Trophoblast cell (in vitro differentiated cells and primary cell): ENCODE measurements at regions not wholly inside any gene's neighbourhood (a gene's known extent, or its start where the extent isn't known, plus 50 kb on each side); places are given as distances from the start of the nearest gene placed in this dataset.

Source experiments
- DNase-seq, 2 donors: peaks; one replicate each; pipeline ENCODE4 v3.0.0-alpha.2; 2016
- H2AFZ ChIP-seq: 2 replicates; pipeline ENCODE4 v1.6.1; 2013; ENCODE audit warnings: low read length, moderate library complexity, mild to moderate bottlenecking; ENCODE audit not compliant: insufficient read depth, poor library complexity
- H2AK5ac ChIP-seq: 2 replicates; pipeline ENCODE4 v1.6.1; 2013; ENCODE audit warnings: mild to moderate bottlenecking, low read length
- H2BK120ac ChIP-seq: 2 replicates; pipeline ENCODE4 v1.6.1; 2013; ENCODE audit warnings: low read length, mild to moderate bottlenecking, moderate library complexity; ENCODE audit not compliant: insufficient read depth, poor library complexity
- H2BK12ac ChIP-seq: 2 replicates; pipeline ENCODE4 v1.6.1; 2013; ENCODE audit warnings: mild to moderate bottlenecking, low read length, moderate library complexity
- H2BK5ac ChIP-seq: 2 replicates; pipeline ENCODE4 v1.6.1; 2013; ENCODE audit warnings: low read length, low read depth, moderate library complexity, mild to moderate bottlenecking; ENCODE audit not compliant: poor library complexity
- H3K14ac ChIP-seq: 2 replicates; pipeline ENCODE4 v1.6.1; 2013; ENCODE audit warnings: mild to moderate bottlenecking, low read length
- H3K18ac ChIP-seq: 2 replicates; pipeline ENCODE4 v1.6.1; 2013; ENCODE audit warnings: mild to moderate bottlenecking, low read length
- H3K23ac ChIP-seq: 2 replicates; pipeline ENCODE4 v1.6.1; 2013; ENCODE audit warnings: low read length
- H3K27ac ChIP-seq: 2 replicates; pipeline ENCODE4 v1.5.1; 2013; ENCODE audit warnings: low read depth, mild to moderate bottlenecking, inconsistent platforms, low read length, moderate library complexity
- H3K27me3 ChIP-seq: 2 replicates; pipeline ENCODE4 v1.6.1; 2013; ENCODE audit warnings: inconsistent platforms, mild to moderate bottlenecking, low read length, moderate library complexity; ENCODE audit not compliant: insufficient read depth
- H3K36me3 ChIP-seq, 2 experiments: 1 replicate in 1 of 2; 2 replicates in 1 of 2; pipeline ENCODE4 v1.6.1; 2013; ENCODE audit warnings: low read length in 2 of 2, mild to moderate bottlenecking in 2 of 2, moderate library complexity in 1 of 2; ENCODE audit not compliant: insufficient read depth in 2 of 2, control insufficient read depth in 1 of 2
- H3K4ac ChIP-seq: 2 replicates; pipeline ENCODE4 v1.6.1; 2013; ENCODE audit warnings: low read depth, mild to moderate bottlenecking, low read length, moderate library complexity
- H3K4me1 ChIP-seq, 2 experiments: 1 replicate in 1 of 2; 2 replicates in 1 of 2; pipeline ENCODE4 v1.6.1; 2013; ENCODE audit warnings: low read length in 2 of 2, mild to moderate bottlenecking in 2 of 2, moderate library complexity in 1 of 2; ENCODE audit not compliant: insufficient read depth in 2 of 2, control insufficient read depth in 1 of 2
- H3K4me2 ChIP-seq: 2 replicates; pipeline ENCODE4 v1.6.1; 2013; ENCODE audit warnings: inconsistent platforms, mild to moderate bottlenecking, low read length, moderate library complexity
- H3K4me3 ChIP-seq: 2 replicates; pipeline ENCODE4 v1.5.1; 2013; ENCODE audit warnings: mild to moderate bottlenecking, low read depth, low read length, inconsistent platforms
- H3K79me1 ChIP-seq: one replicate; pipeline ENCODE4 v1.6.1; 2013; ENCODE audit warnings: low read length
- H3K79me2 ChIP-seq: 2 replicates; pipeline ENCODE4 v1.6.1; 2013; ENCODE audit warnings: low read length, mild to moderate bottlenecking; ENCODE audit not compliant: control insufficient read depth, insufficient read depth, poor library complexity
- H3K9ac ChIP-seq: 2 replicates; pipeline ENCODE4 v1.6.1; 2013; ENCODE audit warnings: mild to moderate bottlenecking, low read length
- H3K9me3 ChIP-seq: 2 replicates; pipeline ENCODE4 v1.6.1; 2013; ENCODE audit warnings: low read depth, mild to moderate bottlenecking, control low read depth, inconsistent platforms, low read length; ENCODE audit not compliant: insufficient read depth
- H4K12ac ChIP-seq: 2 replicates; pipeline ENCODE4 v1.6.1; 2013; ENCODE audit warnings: low read depth, mild to moderate bottlenecking, low read length, moderate library complexity
- H4K8ac ChIP-seq: 2 replicates; pipeline ENCODE4 v1.6.1; 2013; ENCODE audit warnings: low read depth, mild to moderate bottlenecking, low read length, moderate library complexity
- H4K91ac ChIP-seq: one replicate; pipeline ENCODE4 v1.6.1; 2013; ENCODE audit warnings: low read depth, mild to moderate bottlenecking, low read length, moderate library complexity
- WGBS: extraction: QIAGEN DNeasy Blood & Tissue Kit; methylation state at CpG from one replicate; pipeline ENCODE4 v1.1.7; 2013; ENCODE audit warnings: missing lambda C conversion rate; ENCODE audit not compliant: insufficient read length, insufficient coverage; ENCODE audit errors: extremely low coverage; 5-methylcytosine and 5-hydroxymethylcytosine counted together

DNA sequence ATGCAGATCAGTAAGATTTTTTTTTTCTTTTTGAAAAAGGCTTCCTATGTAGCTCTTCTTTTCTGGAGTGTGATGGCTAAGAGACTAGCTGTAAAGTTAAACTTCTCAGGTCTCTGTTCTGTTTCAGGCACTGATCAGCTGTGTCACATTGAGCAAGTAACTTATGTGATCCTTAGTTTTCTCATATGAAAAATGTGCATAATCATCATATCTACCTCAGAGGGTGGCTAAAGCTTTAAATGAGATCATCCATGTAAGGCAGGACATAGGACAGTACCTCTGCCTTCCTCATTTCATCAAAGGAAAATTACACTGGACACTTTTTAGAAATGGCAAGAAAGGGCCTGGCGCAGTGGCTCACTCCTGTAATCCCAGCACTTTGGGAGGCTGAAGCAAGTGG is 235.9 kb upstream of the TYRP1 start:
- H2BK120ac ChIP-seq: no peak overlapping the region
- H3K18ac ChIP-seq: no peak overlapping the region
- no peak overlapping the region for H3K9ac ChIP-seq
- H2AK5ac ChIP-seq: no peak overlapping the region
- no peak overlapping the region for H4K12ac ChIP-seq
- DNase-seq: no peak
- no peak overlapping the region for H2AFZ ChIP-seq
- no peaks in the 10 kb centered on the region for H3K36me3 ChIP-seq
- WGBS: no CpG with 5 or more reads among the region's 1 CpG
- no peak overlapping the region for H2BK12ac ChIP-seq
- no peak overlapping the region for H3K4ac ChIP-seq
- H4K91ac ChIP-seq: no peak overlapping the region
- H3K9me3 ChIP-seq: peaks cover 2% of the 10 kb centered on the region
- H3K79me2 ChIP-seq: no peaks in the 10 kb centered on the region
- no peaks in the 10 kb centered on the region for H3K27me3 ChIP-seq
- H3K4me1 ChIP-seq: no peaks in the 10 kb centered on the region
- no peak overlapping the region for H2BK5ac ChIP-seq
- H3K79me1 ChIP-seq: no peaks in the 10 kb centered on the region
- H3K4me3 ChIP-seq: no peak overlapping the region
- no peak overlapping the region for H4K8ac ChIP-seq
- H3K23ac ChIP-seq: no peak overlapping the region
- no peak overlapping the region for H3K14ac ChIP-seq
- H3K27ac ChIP-seq: no peak overlapping the region
- no peak overlapping the region for H3K4me2 ChIP-seq

DNA sequence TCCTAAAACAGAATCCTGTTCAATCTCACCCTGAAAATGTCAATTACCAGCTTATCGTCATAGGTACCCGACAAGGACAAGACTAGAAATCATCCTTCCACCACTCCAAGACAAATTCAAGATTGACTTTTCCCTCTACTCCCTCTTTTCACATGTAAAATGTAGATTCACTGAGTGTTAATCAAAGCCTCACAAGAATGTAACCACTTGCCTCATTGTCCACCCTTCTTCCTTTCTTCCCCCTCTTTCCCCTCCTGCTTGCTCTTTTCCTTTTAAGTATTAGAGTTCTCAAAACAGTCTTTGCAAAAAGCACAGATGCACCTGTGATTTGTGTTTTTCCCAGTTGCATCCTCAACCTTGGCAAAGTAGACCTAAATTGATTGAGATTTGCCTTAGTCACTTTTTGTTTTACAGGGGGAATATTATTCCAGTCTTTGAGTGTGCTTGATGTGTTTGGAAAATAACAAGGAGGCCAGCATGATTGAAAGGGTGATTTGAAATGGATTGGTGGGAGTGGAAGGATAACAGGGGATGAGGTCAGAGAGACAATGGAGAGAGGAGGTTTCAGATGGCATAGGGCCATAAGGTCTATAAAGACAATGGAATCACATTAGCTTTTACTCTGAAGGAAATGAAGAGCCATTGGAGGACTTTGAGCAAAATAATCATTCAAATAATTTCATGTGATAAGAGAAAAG is 231.3 kb upstream of the TYRP1 start:
- H2BK5ac ChIP-seq: no peak overlapping the region
- DNase-seq: no peak
- H3K27me3 ChIP-seq: no peaks in the 10 kb centered on the region
- no peak overlapping the region for H2BK120ac ChIP-seq
- no peak overlapping the region for H4K8ac ChIP-seq
- H3K27ac ChIP-seq: no peak overlapping the region
- H3K79me2 ChIP-seq: no peaks in the 10 kb centered on the region
- no CpG with 5 or more reads among the region's 2 CpGs for WGBS
- H3K18ac ChIP-seq: no peak overlapping the region
- H4K91ac ChIP-seq: no peak overlapping the region
- H3K9ac ChIP-seq: no peak overlapping the region
- no peak overlapping the region for H3K14ac ChIP-seq
- no peaks in the 10 kb centered on the region for H3K36me3 ChIP-seq
- H2BK12ac ChIP-seq: no peak overlapping the region
- H3K4ac ChIP-seq: no peak overlapping the region
- H3K4me3 ChIP-seq: no peak overlapping the region
- H3K23ac ChIP-seq: no peak overlapping the region
- H3K4me2 ChIP-seq: no peak overlapping the region
- no peak overlapping the region for H4K12ac ChIP-seq
- no peak overlapping the region for H2AFZ ChIP-seq
- H3K4me1 ChIP-seq: no peaks in the 10 kb centered on the region
- no peak overlapping the region for H2AK5ac ChIP-seq
- peaks cover 2% of the 10 kb centered on the region for H3K9me3 ChIP-seq
- no peaks in the 10 kb centered on the region for H3K79me1 ChIP-seq

DNA sequence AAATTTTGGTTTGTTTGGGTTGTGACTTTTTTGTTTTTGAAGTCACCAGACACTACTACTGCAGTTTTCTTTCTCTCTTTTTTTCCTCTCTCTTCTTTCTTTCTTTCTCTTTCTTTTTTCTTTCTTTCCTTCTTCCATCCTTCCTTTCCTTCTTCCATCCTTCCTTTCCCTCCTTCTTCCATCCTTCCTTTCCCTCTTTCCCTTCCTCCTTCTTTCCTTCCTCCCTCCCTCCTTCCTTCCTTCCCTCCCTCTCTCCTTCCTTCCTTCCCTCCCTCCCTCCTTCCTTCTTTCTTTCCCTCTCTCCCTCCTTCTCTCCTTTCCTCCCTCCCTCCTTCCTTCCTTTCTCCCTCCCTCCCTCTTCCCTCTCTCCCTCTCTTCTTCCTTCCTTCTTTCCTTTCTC is 230.3 kb upstream of the TYRP1 start:
- H4K91ac ChIP-seq: no peak overlapping the region
- no peak overlapping the region for H3K4me2 ChIP-seq
- no peaks in the 10 kb centered on the region for H3K27me3 ChIP-seq
- H3K27ac ChIP-seq: no peak overlapping the region
- no peak overlapping the region for H2BK12ac ChIP-seq
- H3K79me1 ChIP-seq: no peaks in the 10 kb centered on the region
- H3K9me3 ChIP-seq: peaks cover 2% of the 10 kb centered on the region
- no peak overlapping the region for H3K18ac ChIP-seq
- H3K4me1 ChIP-seq: no peaks in the 10 kb centered on the region
- H3K79me2 ChIP-seq: no peaks in the 10 kb centered on the region
- no peaks in the 10 kb centered on the region for H3K36me3 ChIP-seq
- no peak overlapping the region for H3K14ac ChIP-seq
- no peak overlapping the region for H4K12ac ChIP-seq
- H4K8ac ChIP-seq: no peak overlapping the region
- no peak overlapping the region for H3K23ac ChIP-seq
- no peak overlapping the region for H3K4me3 ChIP-seq
- H3K4ac ChIP-seq: no peak overlapping the region
- no peak overlapping the region for H2AK5ac ChIP-seq
- no peak overlapping the region for H3K9ac ChIP-seq
- no peak for DNase-seq
- H2BK120ac ChIP-seq: no peak overlapping the region
- no peak overlapping the region for H2AFZ ChIP-seq
- no peak overlapping the region for H2BK5ac ChIP-seq

DNA sequence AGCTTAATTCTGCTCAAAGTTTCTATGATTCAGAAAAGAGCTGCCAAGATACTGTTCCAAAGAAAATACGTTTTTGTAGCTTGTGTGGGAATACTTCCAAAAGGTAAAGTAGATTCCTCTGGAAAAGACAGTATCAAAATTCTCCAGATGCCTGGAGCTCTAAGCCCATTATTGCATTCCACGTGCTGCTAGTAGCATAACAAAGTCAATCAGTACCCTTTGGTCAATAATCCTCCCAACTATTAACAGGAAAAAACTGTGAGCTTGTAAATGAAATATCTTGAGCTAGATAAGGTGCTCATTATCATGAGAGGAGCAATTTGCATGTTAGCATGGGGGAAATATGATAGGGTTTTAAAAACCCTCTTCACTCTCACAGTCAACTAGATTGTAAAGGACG is 229.5 kb upstream of the TYRP1 start:
- H3K36me3 ChIP-seq: no peaks in the 10 kb centered on the region
- no peak overlapping the region for H3K4me2 ChIP-seq
- no peak overlapping the region for H4K12ac ChIP-seq
- no peak overlapping the region for H3K4ac ChIP-seq
- no CpG with 5 or more reads among the region's 3 CpGs for WGBS
- no peaks in the 10 kb centered on the region for H3K79me2 ChIP-seq
- H4K91ac ChIP-seq: no peak overlapping the region
- H3K9ac ChIP-seq: no peak overlapping the region
- H2AFZ ChIP-seq: no peak overlapping the region
- no peak overlapping the region for H3K18ac ChIP-seq
- H3K4me3 ChIP-seq: no peak overlapping the region
- no peak overlapping the region for H2BK120ac ChIP-seq
- no peaks in the 10 kb centered on the region for H3K4me1 ChIP-seq
- H2BK12ac ChIP-seq: no peak overlapping the region
- no peak overlapping the region for H2BK5ac ChIP-seq
- H4K8ac ChIP-seq: no peak overlapping the region
- no peak overlapping the region for H3K27ac ChIP-seq
- H3K27me3 ChIP-seq: no peaks in the 10 kb centered on the region
- H3K79me1 ChIP-seq: no peaks in the 10 kb centered on the region
- H2AK5ac ChIP-seq: no peak overlapping the region
- peaks cover 2% of the 10 kb centered on the region for H3K9me3 ChIP-seq
- no peak overlapping the region for H3K23ac ChIP-seq
- DNase-seq: no peak
- H3K14ac ChIP-seq: no peak overlapping the region
